WTC11 (cell line): ENCODE measurements at regions not wholly inside any gene's neighbourhood (a gene's known extent, or its start where the extent isn't known, plus 50 kb on each side); places are given as distances from the start of the nearest gene placed in this dataset.

Source experiments
- ATAC-seq: fragments of 200-7000 bp; cut with Tn5 transposase; 2 replicates; pipeline ENCODE4 v1.10.0; 2021; ENCODE audit warnings: mild to moderate bottlenecking, moderate library complexity
- CTCF ChIA-PET: fragments of 300-600 bp; sonication (Branson Sonifier 250); formaldehyde crosslinking; loops from one replicate; lab custom pipeline; 2021; ENCODE audit warnings: antibody characterized with exemption; lab: Charles Lee
- POLR2A ChIA-PET: fragments of 350-600 bp; sonication (Branson Sonifier 250); formaldehyde crosslinking; loops from one replicate; lab custom pipeline; 2021; ENCODE audit warnings: antibody characterized with exemption; lab: Charles Lee
- DNase-seq: peaks from one replicate; pipeline ENCODE4 v3.0.0; 2021; ENCODE audit warnings: low spot score
- H3K27ac Mint-ChIP-seq: 2 replicates; pipeline ENCODE4 v1.8.0; 2021; ENCODE audit warnings: mixed read lengths
- H3K27me3 Mint-ChIP-seq: 2 replicates; pipeline ENCODE4 v1.8.0; 2021; ENCODE audit warnings: low read depth, mild to moderate bottlenecking, moderate library complexity, mixed read lengths
- H3K36me3 Mint-ChIP-seq: 2 replicates; pipeline ENCODE4 v1.8.0; 2021; ENCODE audit warnings: mixed read lengths
- H3K4me1 Mint-ChIP-seq: 2 replicates; pipeline ENCODE4 v1.8.0; 2022; ENCODE audit warnings: mixed read lengths
- H3K4me3 Mint-ChIP-seq: 2 replicates; pipeline ENCODE4 v1.8.0; 2021; ENCODE audit warnings: mild to moderate bottlenecking, moderate library complexity, mixed read lengths
- H3K9me3 Mint-ChIP-seq: 2 replicates; pipeline ENCODE4 v1.8.0; 2021; ENCODE audit warnings: mixed read lengths
- CREB1 ChIP-seq: sonication (generic); formaldehyde crosslinking; IDR thresholded peaks from 2 replicates; pipeline ENCODE4 v1.8.0; 2023; ENCODE audit warnings: mild to moderate bottlenecking, missing genetic modification reagents
- FOXP1 ChIP-seq: sonication (generic); formaldehyde crosslinking; IDR thresholded peaks from 2 replicates; pipeline ENCODE4 v1.8.0; 2022; ENCODE audit warnings: missing genetic modification reagents, mild to moderate bottlenecking, moderate library complexity, borderline replicate concordance
- GABPB1 ChIP-seq: sonication (generic); formaldehyde crosslinking; IDR thresholded peaks from 2 replicates; pipeline ENCODE4 v1.8.1; 2023; ENCODE audit warnings: mild to moderate bottlenecking, missing genetic modification reagents
- GRHL2 ChIP-seq: fragments of 250-450 bp; sonication (Bioruptor Pico); IDR thresholded peaks from 2 replicates; pipeline ENCODE4 v1.8.0; 2022; ENCODE audit warnings: mild to moderate bottlenecking, moderate library complexity; ENCODE audit not compliant: insufficient replicate concordance, severe bottlenecking
- GTF2I ChIP-seq: fragments of 250-450 bp; sonication (Bioruptor Pico); conservative IDR thresholded peaks from 2 replicates; pipeline ENCODE4 v1.4.0; 2021; ENCODE audit warnings: mild to moderate bottlenecking
- IRF2 ChIP-seq: sonication (generic); formaldehyde crosslinking; IDR thresholded peaks from 2 replicates; pipeline ENCODE4 v1.8.0; 2022; ENCODE audit warnings: low read depth, missing genetic modification reagents, borderline replicate concordance
- MLX ChIP-seq: sonication (generic); formaldehyde crosslinking; IDR thresholded peaks from 2 replicates; pipeline ENCODE4 v1.8.1; 2023; ENCODE audit warnings: mild to moderate bottlenecking, missing genetic modification reagents, moderate library complexity
- NFATC4 ChIP-seq: fragments of 250-450 bp; sonication (Bioruptor Pico); IDR thresholded peaks from 2 replicates; pipeline ENCODE4 v1.9.0; 2021; ENCODE audit warnings: mild to moderate bottlenecking
- NR2C2 ChIP-seq: sonication (generic); formaldehyde crosslinking; IDR thresholded peaks from 2 replicates; pipeline ENCODE4 v1.8.0; 2022; ENCODE audit warnings: mild to moderate bottlenecking, missing genetic modification reagents
- OVOL2 ChIP-seq: fragments of 250-450 bp; sonication (Bioruptor Pico); IDR thresholded peaks from 2 replicates; pipeline ENCODE4 v1.9.0; 2021; ENCODE audit warnings: mild to moderate bottlenecking, borderline replicate concordance
- PRRX2 ChIP-seq: fragments of 250-450 bp; sonication (Bioruptor Pico); IDR thresholded peaks from 2 replicates; pipeline ENCODE4 v1.8.0; 2021; ENCODE audit warnings: mild to moderate bottlenecking
- RELA ChIP-seq: sonication (generic); formaldehyde crosslinking; IDR thresholded peaks from 2 replicates; pipeline ENCODE4 v1.8.1; 2022; ENCODE audit warnings: missing genetic modification reagents, mild to moderate bottlenecking, borderline replicate concordance
- TCF7 ChIP-seq: sonication (generic); formaldehyde crosslinking; IDR thresholded peaks from 2 replicates; pipeline ENCODE4 v1.8.0; 2022; ENCODE audit warnings: mild to moderate bottlenecking, low read depth, missing genetic modification reagents, moderate library complexity
- USF1 ChIP-seq: sonication (generic); formaldehyde crosslinking; IDR thresholded peaks from 2 replicates; pipeline ENCODE4 v1.8.0; 2022; ENCODE audit warnings: mild to moderate bottlenecking, missing genetic modification reagents
- ZNF219 ChIP-seq: sonication (generic); formaldehyde crosslinking; IDR thresholded peaks from 2 replicates; pipeline ENCODE4 v1.8.0; 2023; ENCODE audit warnings: missing genetic modification reagents, mild to moderate bottlenecking, borderline replicate concordance
- ZNF263 ChIP-seq: sonication (generic); formaldehyde crosslinking; IDR thresholded peaks from 2 replicates; pipeline ENCODE4 v1.8.1; 2022; ENCODE audit warnings: low read depth, mild to moderate bottlenecking, moderate library complexity, missing genetic modification reagents
- ZNF423 ChIP-seq: fragments of 250-450 bp; sonication (Bioruptor Pico); IDR thresholded peaks from 2 replicates; pipeline ENCODE4 v2.1.2; 2022; ENCODE audit warnings: mild to moderate bottlenecking, moderate library complexity
- ZNF532 ChIP-seq: fragments of 250-450 bp; sonication (Bioruptor Pico); IDR thresholded peaks from 2 replicates; pipeline ENCODE4 v1.9.0; 2021; ENCODE audit warnings: mild to moderate bottlenecking, borderline replicate concordance
- ZNF671 ChIP-seq: fragments of 250-450 bp; sonication (Bioruptor Pico); IDR thresholded peaks from 2 replicates; pipeline ENCODE4 v1.8.0; 2021; ENCODE audit warnings: mild to moderate bottlenecking
- TF ChIP-seq, protein P1 (sequence below): fragments of 250-450 bp; sonication (Bioruptor Pico); conservative IDR thresholded peaks from 2 replicates; pipeline ENCODE4 v1.9.0; 2021; ENCODE audit warnings: mild to moderate bottlenecking
- TF ChIP-seq, protein P2 (sequence below): sonication (generic); formaldehyde crosslinking; IDR thresholded peaks from 2 replicates; pipeline ENCODE4 v1.8.0; 2023; ENCODE audit warnings: missing genetic modification reagents
- TF ChIP-seq, protein P3 (sequence below): sonication (generic); formaldehyde crosslinking; IDR thresholded peaks from 2 replicates; pipeline ENCODE4 v1.8.0; 2022; ENCODE audit warnings: mild to moderate bottlenecking, missing genetic modification reagents
- TF ChIP-seq, protein P4 (sequence below): sonication (generic); formaldehyde crosslinking; IDR thresholded peaks from 2 replicates; pipeline ENCODE4 v1.8.1; 2022; ENCODE audit warnings: mild to moderate bottlenecking, missing genetic modification reagents, moderate library complexity, borderline replicate concordance

DNA sequence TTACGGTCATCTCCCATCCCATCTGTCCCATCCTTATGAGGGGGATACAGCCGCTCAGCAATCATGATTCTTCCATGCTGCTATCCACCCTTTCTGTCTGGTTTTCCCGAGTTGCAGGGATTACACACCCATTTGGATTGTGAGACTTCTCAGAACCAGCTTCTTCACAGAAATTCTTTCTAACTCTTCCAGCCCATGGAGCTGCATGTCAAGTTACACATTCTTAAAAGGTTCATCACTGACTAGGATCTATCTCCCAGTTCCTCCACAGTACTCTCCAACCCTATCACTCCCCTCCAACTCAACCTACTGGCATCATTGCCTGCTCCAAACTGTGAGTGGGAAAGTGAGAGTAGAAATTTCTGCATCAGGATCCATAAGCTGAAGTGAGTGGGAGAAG is 558.2 kb upstream of the TNP1 start:
- DNase-seq: no peak
- no peaks in the 10 kb centered on the region for H3K27me3 Mint-ChIP-seq
- no peaks in the 10 kb centered on the region for H3K4me1 Mint-ChIP-seq
- no peak overlapping the region for H3K4me3 Mint-ChIP-seq
- H3K27ac Mint-ChIP-seq: no peak overlapping the region
- ATAC-seq: no peak
- H3K9me3 Mint-ChIP-seq: no peaks in the 10 kb centered on the region
- TF ChIP-seq, protein P1, sequence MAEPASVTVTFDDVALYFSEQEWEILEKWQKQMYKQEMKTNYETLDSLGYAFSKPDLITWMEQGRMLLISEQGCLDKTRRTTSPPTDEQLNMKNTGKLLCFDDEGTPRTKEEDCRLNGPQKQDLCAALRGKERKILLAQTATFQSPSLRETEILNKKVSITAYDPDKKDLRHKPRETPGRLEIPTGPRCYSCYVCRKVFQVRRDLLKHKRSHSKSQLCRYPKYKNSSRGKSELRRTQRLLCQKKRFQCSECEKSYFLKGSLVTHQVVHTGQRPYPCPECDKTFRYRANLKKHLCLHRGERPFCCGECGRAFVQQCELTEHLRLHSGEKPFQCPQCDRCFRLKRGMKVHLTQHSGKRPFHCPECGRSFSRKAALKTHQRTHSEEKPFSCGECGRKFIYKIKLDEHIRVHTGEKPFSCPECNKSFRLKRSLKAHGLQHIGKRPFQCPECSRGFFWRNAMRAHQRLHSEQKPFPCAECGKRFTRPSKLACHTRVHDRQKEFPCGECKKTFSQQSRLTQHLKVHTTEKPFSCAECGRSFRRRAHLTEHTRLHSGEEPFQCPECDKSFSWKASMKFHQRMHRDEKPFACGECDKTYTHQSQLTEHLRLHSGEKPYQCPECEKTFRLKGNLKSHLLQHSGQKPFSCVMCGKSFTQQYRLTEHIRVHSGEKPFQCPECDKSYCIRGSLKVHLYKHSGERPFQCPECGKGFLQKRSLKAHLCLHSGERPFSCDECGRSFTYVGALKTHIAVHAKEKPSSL (CRISPR knock-in tag): no peak
- TF ChIP-seq ZNF423 (CRISPR knock-in tag) (no peak), TCF7 (no peak), PRRX2 (CRISPR knock-in tag) (no peak), GTF2I (no peak)
- TF ChIP-seq, protein P2, sequence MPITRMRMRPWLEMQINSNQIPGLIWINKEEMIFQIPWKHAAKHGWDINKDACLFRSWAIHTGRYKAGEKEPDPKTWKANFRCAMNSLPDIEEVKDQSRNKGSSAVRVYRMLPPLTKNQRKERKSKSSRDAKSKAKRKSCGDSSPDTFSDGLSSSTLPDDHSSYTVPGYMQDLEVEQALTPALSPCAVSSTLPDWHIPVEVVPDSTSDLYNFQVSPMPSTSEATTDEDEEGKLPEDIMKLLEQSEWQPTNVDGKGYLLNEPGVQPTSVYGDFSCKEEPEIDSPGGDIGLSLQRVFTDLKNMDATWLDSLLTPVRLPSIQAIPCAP (CRISPR knock-in tag): no peak
- H3K36me3 Mint-ChIP-seq: no peaks in the 10 kb centered on the region
- ChIA-PET CTCF (no interaction called here), POLR2A (no interaction called here)

DNA sequence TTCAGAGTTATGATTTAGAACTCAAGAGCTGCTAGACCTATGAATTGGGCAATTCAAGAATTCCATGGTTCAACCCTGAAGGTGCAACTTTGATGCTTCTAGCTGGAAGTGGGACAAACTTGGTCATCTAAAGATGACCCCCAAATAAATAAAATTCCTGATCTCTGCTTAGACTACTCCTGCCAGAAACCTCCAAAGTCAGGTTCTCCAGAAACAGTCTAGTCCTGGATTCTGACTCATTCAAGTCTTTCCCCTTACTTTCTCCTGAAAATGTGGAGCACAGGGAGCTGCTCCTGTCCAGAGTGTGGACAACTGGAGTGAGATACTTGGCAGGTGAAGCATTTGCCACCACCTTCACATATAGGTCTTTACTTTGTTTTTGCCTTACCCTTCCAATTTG is 557.7 kb upstream of the TNP1 start:
- ATAC-seq (no peak), DNase-seq (no peak)
- H3K27ac Mint-ChIP-seq: no peak overlapping the region
- POLR2A ChIA-PET: no interaction called here
- TF ChIP-seq ZNF532 (no peak), OVOL2 (CRISPR knock-in tag) (no peak), NR2C2 (CRISPR knock-in tag) (no peak), ZNF423 (CRISPR knock-in tag) (no peak), ZNF671 (CRISPR knock-in tag) (no peak), ZNF219 (CRISPR knock-in tag) (no peak), CREB1 (CRISPR knock-in tag) (no peak), NFATC4 (CRISPR knock-in tag) (no peak), FOXP1 (CRISPR knock-in tag) (no peak), IRF2 (CRISPR knock-in tag) (no peak), GABPB1 (CRISPR knock-in tag) (no peak), RELA (CRISPR knock-in tag) (no peak), USF1 (CRISPR knock-in tag) (no peak), MLX (no peak), TCF7 (no peak), ZNF263 (CRISPR knock-in tag) (no peak), GRHL2 (CRISPR knock-in tag) (no peak)
- TF ChIP-seq, protein P3, sequence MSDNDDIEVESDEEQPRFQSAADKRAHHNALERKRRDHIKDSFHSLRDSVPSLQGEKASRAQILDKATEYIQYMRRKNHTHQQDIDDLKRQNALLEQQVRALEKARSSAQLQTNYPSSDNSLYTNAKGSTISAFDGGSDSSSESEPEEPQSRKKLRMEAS (CRISPR knock-in tag): no peak
- TF ChIP-seq, protein P4, sequence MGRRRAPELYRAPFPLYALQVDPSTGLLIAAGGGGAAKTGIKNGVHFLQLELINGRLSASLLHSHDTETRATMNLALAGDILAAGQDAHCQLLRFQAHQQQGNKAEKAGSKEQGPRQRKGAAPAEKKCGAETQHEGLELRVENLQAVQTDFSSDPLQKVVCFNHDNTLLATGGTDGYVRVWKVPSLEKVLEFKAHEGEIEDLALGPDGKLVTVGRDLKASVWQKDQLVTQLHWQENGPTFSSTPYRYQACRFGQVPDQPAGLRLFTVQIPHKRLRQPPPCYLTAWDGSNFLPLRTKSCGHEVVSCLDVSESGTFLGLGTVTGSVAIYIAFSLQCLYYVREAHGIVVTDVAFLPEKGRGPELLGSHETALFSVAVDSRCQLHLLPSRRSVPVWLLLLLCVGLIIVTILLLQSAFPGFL (CRISPR knock-in tag): no peak
- TF ChIP-seq, protein P2 (CRISPR knock-in tag): no peak
- TF ChIP-seq, all 79 proteins: peak for 0
- CTCF ChIA-PET: no interaction called here
- no peaks in the 10 kb centered on the region for H3K27me3 Mint-ChIP-seq
- H3K4me1 Mint-ChIP-seq: no peaks in the 10 kb centered on the region
- no peaks in the 10 kb centered on the region for H3K9me3 Mint-ChIP-seq
- no peaks in the 10 kb centered on the region for H3K36me3 Mint-ChIP-seq
- no peak overlapping the region for H3K4me3 Mint-ChIP-seq
